ENCODE measurements at regions not wholly inside any gene's neighbourhood (a gene's known extent, or its start where the extent isn't known, plus 50 kb on each side); places are given as distances from the start of the nearest gene placed in this dataset.

DNA sequence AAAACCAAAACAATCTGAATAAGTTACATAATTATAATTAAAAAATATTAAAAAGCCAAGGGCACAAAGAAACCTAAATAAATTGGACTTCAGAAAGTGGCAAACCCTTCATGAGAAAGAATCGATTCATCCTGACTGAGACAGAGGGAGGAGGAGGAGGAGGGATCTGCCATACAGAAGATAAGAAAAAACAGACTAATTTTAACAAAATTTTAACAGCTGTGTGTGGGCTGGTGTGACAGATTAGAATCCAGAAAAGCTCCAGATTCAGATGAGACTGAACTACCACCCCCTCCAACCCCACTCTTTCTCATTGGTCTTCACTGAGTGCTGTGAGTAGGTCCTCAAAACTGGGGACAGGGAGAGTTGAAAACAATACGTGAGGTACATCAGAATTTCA, 111.5 kb upstream of the HTR2A start:
- no peak for TF ChIP-seq POLR2A (IDR thresholded peaks at IDR 0.05)
- TF ChIP-seq, protein P1, sequence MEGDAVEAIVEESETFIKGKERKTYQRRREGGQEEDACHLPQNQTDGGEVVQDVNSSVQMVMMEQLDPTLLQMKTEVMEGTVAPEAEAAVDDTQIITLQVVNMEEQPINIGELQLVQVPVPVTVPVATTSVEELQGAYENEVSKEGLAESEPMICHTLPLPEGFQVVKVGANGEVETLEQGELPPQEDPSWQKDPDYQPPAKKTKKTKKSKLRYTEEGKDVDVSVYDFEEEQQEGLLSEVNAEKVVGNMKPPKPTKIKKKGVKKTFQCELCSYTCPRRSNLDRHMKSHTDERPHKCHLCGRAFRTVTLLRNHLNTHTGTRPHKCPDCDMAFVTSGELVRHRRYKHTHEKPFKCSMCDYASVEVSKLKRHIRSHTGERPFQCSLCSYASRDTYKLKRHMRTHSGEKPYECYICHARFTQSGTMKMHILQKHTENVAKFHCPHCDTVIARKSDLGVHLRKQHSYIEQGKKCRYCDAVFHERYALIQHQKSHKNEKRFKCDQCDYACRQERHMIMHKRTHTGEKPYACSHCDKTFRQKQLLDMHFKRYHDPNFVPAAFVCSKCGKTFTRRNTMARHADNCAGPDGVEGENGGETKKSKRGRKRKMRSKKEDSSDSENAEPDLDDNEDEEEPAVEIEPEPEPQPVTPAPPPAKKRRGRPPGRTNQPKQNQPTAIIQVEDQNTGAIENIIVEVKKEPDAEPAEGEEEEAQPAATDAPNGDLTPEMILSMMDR (IDR thresholded peaks at IDR 0.05), result no peak

Measured in sigmoid colon (tissue), 3 donors.